GM12801 (cell line): ENCODE measurements at regions not wholly inside any gene's neighbourhood (a gene's known extent, or its start where the extent isn't known, plus 50 kb on each side); places are given as distances from the start of the nearest gene placed in this dataset.

ENCODE experiments used
- CTCF ChIP-seq: IDR thresholded peaks from one replicate; pipeline ENCODE4 v1.5.1; 2011; ENCODE audit warnings: control low read depth; ENCODE audit not compliant: insufficient read length; ENCODE audit errors: extremely low read depth

GRCh38 chr14:36449903-36450302 lies 70.1 kb downstream of the NKX2-1 start:
- no peak for TF ChIP-seq CTCF

DNA sequence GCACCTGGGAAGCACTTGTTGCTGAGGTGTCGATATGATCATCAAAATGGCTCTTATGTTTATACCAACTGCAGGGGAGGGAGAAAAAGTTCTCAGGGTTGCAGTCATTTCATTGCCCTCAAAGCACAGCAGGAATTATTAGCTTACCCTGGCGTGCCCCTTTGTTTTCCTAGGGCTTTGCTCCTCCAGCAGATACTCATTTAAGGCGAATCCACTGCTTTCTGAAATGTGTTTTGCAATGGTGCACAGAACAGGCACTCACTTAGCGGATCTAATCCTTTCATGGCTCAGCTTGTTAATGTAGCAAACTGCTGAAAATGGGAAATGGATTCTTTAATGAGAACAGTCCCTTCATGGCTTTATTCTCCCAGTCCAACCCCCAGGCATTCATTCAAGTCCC lies 76.7 kb downstream of the NKX2-1 start:
- TF ChIP-seq CTCF: no peak

DNA sequence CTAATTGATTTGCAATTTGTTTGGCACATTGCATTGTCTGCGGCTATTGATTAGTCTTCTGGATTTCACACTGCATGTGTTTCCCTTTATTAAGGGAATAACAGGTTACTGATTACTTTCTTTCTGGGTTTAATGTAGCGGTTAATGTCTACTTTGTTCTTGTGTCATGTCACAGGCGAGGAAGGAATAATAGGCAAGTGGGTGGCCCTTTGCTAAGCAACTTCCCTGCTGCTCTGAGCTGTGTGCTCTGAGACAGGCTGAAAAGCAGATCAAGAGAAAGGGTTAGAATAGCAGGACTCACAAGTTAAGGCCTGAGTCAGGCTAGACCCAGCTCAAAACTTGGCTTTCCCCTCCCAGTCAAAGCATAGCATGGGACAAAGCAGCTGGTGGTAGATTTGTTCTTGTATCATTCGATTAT lies 77.2 kb downstream of the NKX2-1 start:
- TF ChIP-seq CTCF: no peak

- TF ChIP-seq CTCF: no peak
Measured at GRCh38 chr14:36441283-36441682, 78.7 kb downstream of the NKX2-1 start.

- no peak for TF ChIP-seq CTCF
Measured at GRCh38 chr14:36439766-36440165, 80.3 kb downstream of the NKX2-1 start.

DNA sequence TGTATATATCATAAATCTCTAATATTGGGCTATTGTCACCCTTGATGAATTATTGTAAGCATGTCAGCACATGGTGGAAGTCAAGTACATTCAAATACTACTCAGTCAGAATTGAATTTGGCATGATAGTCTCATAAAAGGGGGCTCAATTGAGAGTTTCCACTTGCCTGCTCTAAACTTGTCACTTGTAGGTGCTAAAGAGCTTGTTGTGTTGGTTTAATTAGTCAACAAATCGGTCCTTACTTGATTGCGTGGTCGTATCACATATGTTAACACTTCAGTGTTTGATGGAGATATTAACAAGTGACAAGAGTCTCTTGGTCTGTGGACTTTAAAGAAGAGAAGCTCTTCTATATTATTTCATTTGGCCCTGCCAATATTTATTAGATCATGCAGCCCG lies 81.1 kb downstream of the NKX2-1 start:
- no peak for TF ChIP-seq CTCF

DNA sequence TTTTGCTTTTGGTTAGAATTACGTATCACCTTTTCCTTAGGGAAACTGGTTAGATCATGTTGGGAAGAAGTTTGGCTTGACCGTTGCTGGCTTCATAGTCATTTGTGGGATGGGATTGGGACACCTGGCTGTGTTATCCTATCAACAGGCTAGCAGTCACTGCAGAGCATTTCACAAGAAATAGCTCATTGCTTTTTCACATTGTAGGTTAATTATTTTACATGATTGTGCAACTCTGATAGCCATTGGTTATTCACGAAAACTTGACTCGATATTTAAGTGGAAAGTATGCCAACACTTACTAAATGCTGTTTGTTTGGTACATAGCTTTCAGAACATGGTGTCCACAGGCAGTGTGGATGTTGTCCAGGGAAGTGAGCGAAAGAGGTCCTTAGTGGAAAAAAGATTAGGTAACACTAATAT lies 89.4 kb downstream of the NKX2-1 start:
- no peak for TF ChIP-seq CTCF

DNA sequence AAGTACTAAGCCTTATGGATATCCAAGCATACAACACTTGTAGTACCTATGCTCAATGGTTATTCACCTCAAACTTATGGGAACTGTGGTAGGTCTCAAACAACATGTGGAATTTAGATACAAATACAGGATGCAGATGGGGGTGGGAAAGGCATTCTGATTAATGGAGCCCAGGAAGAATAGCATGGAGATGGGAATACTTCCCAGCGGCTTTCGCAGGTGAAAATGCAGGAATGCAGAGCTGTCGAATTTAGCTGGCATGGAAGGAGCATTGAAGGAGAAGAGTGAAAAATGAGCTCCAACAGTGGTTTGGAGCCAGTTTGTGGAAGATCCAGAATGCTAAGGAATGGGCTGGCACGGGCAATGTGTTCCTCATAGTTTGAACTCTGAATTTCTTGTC lies 89.9 kb downstream of the NKX2-1 start:
- TF ChIP-seq CTCF: no peak
